GM12875 (cell line): ENCODE measurements at regions not wholly inside any gene's neighbourhood (a gene's known extent, or its start where the extent isn't known, plus 50 kb on each side); places are given as distances from the start of the nearest gene placed in this dataset.

Experiments used
- H3K4me3 ChIP-seq: one replicate; pipeline ENCODE4 v1.5.1; 2011; ENCODE audit warnings: low read depth, low read length, control low read depth
- CTCF ChIP-seq: IDR thresholded peaks from 2 replicates; pipeline ENCODE4 v1.5.1; 2011; ENCODE audit warnings: low read depth, mild to moderate bottlenecking, control low read depth, inconsistent platforms, low read length, moderate library complexity, borderline replicate concordance; ENCODE audit not compliant: insufficient read depth

- TF ChIP-seq CTCF, result no peak
- H3K4me3 ChIP-seq, result no peak overlapping the region
Observed at GRCh38 chr20:58162986-58163385, 65.5 kb downstream of the ANKRD60 start.

- no peak overlapping the region for H3K4me3 ChIP-seq
- TF ChIP-seq CTCF, result no peak
Observed at GRCh38 chr20:58161192-58161591, 67.3 kb downstream of the ANKRD60 start.

GRCh38 chr20:58160451-58161061, 67.9 kb downstream of the ANKRD60 start:
- no peak for TF ChIP-seq CTCF
- H3K4me3 ChIP-seq, result no peak overlapping the region

GRCh38 chr20:58155148-58155925, 73.1 kb downstream of the ANKRD60 start:
- TF ChIP-seq CTCF, result peak; percentile 23; the same call in 1 of the 2 replicates
- no peak overlapping the region for H3K4me3 ChIP-seq

GRCh38 chr20:58154113-58154512, 74.3 kb downstream of the ANKRD60 start:
- no peak for TF ChIP-seq CTCF
- no peak overlapping the region for H3K4me3 ChIP-seq

- no peak overlapping the region for H3K4me3 ChIP-seq
- no peak for TF ChIP-seq CTCF
Observed at GRCh38 chr20:58153121-58153520, 75.3 kb downstream of the ANKRD60 start.

- H3K4me3 ChIP-seq, result no peak overlapping the region
- TF ChIP-seq CTCF, result no peak
Observed at GRCh38 chr20:58150772-58151171, 77.7 kb downstream of the ANKRD60 start.
